ENCODE measurements at regions not wholly inside any gene's neighbourhood (a gene's known extent, or its start where the extent isn't known, plus 50 kb on each side); places are given as distances from the start of the nearest gene placed in this dataset.

DNA sequence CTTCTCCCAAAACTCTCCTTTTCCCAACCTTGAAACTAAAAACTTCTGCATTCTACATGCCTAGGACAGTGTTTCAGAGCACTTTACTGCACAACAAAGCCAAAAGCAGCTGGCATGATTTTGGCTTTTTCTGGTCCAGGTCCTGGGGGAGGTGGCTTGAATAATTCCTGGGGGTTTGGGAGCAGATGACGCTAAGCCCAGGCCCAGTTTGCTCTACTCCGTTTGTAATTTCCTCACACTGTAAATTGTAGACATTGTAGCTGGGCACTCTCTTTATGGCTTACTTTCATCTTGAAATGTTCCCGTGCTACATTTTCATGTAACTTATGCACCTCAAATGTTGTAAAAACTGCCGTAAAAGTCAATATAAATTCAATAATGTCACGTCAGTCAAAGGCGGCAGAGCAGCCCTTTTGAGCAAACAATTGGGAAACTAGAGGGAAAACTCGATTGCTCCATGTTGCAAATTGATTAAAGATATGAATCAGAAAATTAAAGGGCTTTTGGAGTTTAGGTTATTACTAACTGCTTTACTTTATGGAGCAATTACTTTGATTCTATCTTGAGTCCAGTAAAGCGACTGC lies 373.2 kb upstream of the SLC14A2 start:
- no peak for DNase-seq (ENCODE audit: low read depth, low spot score)
- H3K9me3 ChIP-seq (ENCODE audit: low read depth, low read length), result no peaks in the 10 kb centered on the region
- H3K27ac ChIP-seq, result no peak overlapping the region
- H3K9ac ChIP-seq (ENCODE audit: insufficient read length), result no peak overlapping the region
- TF ChIP-seq POLR2AphosphoS5 (IDR thresholded peaks at IDR 0.05; ENCODE audit: borderline replicate concordance, low read depth, low read length), result no peak
- no peak for TF ChIP-seq EZH2 (IDR thresholded peaks at IDR 0.05)
- no peak for TF ChIP-seq FOXP2 (optimal IDR thresholded peaks at IDR 0.05; ENCODE audit: control extremely low read depth, extremely low read length, insufficient read depth)
- no peak overlapping the region for H3K4me3 ChIP-seq
- H3K36me3 ChIP-seq (ENCODE audit: insufficient read depth, low read length), result no peaks in the 10 kb centered on the region

DNA sequence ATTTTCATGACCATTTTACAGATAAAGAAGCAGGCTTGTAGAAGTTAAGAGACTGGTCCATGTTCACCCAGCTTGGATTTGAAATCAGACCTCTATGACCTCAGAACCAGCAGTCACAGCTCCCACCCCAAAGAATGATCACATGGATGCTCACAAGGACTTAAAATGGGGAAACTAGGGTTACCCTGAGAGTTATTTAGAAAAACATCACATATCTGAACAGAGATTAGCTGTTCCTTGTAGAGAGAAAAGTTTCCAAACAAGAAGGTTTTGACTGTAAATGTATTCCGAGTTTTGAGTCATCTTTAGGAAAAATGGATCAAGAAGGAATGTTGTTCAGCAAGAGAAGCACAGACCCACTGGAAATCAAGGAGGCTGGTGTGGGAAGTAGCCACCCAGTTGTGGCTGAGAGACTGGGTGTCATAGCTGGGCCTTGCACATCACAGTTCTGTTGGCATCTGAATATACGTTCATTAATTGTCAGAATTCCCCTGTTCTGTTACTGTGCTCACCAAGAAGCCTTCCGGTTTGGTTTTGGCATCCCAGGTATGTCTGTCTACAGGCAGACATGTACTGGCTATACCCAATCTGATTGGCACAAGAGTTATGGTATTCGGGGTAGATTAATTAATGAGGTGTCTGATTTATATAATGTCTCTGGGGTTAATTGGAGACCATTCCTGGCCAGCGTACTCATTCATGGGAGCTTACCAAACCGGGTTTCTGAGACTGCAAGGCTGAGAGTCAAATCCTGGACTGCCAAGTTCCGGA lies 371.8 kb upstream of the SLC14A2 start:
- no peak for TF ChIP-seq EZH2 (IDR thresholded peaks at IDR 0.05)
- TF ChIP-seq POLR2AphosphoS5 (IDR thresholded peaks at IDR 0.05; ENCODE audit: borderline replicate concordance, low read depth, low read length), result no peak
- TF ChIP-seq FOXP2 (optimal IDR thresholded peaks at IDR 0.05; ENCODE audit: control extremely low read depth, extremely low read length, insufficient read depth), result no peak
- no peak overlapping the region for H3K4me3 ChIP-seq
- no peak for DNase-seq (ENCODE audit: low read depth, low spot score)
- no peaks in the 10 kb centered on the region for H3K9me3 ChIP-seq (ENCODE audit: low read depth, low read length)
- no peak overlapping the region for H3K27ac ChIP-seq
- no peaks in the 10 kb centered on the region for H3K36me3 ChIP-seq (ENCODE audit: insufficient read depth, low read length)
- no peak overlapping the region for H3K9ac ChIP-seq (ENCODE audit: insufficient read length)

DNA sequence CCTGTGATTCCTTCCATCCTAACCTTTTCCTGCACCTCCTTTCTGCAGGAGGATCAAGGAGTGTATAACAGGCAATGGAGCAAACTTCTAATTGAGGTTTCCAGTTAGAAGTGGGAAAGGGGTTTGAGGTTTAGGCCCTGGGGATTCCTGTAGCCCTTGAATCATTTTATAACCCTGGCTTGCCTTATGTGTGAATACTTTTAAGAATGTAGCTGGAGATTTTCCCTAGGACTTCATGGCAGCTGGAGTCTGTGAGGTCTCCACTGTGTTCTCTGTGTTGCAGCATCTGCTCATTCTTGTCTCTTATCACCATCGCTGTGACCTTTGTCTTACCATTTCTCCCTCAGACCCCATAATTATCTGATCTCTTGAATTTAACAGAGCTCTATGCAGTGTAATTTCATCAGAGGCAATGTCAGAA lies 370.2 kb upstream of the SLC14A2 start:
- Histone ChIP-seq H3K9me3 (ENCODE audit: low read depth, low read length) (no peaks in the 10 kb centered on the region), H3K9ac (ENCODE audit: insufficient read length) (no peak overlapping the region), H3K27ac (no peak overlapping the region), H3K36me3 (ENCODE audit: insufficient read depth, low read length) (no peaks in the 10 kb centered on the region), H3K4me3 (no peak overlapping the region)
- no peak for DNase-seq (ENCODE audit: low read depth, low spot score)
- TF ChIP-seq POLR2AphosphoS5 (IDR thresholded peaks at IDR 0.05; ENCODE audit: borderline replicate concordance, low read depth, low read length) (no peak), FOXP2 (optimal IDR thresholded peaks at IDR 0.05; ENCODE audit: control extremely low read depth, extremely low read length, insufficient read depth) (no peak), EZH2 (IDR thresholded peaks at IDR 0.05) (no peak)

DNA sequence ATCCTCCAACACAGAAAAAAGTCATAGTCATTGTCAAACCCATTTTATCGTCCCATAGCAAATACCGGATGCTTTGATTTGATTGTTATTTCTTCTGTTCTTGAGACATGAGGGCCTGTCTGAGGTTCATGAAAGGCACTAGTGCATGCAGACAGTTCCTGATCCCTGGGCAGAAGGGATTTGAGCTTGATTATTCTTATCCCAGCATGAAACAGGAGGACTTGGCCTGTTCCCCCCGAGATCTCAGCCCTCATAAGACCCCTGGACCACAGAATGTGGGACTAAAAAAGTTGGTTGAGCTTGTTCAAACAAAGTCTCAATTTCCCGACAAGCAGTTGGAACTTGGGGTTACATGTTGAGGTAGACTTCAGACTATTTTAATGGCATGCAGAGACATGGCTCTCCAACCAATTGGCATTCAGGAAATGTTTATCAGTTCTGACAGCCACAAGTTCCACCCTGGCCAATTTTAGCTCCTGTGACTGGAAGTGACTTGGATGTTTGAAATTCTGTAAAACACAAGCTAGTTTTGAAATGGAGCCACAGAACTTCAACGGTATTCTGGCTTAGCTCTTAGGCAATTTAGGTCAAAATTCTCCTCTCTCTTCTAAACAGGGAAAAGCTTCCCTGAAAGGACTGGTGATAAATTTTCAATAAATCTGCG lies 366.9 kb upstream of the SLC14A2 start:
- Histone ChIP-seq H3K27ac (no peak overlapping the region), H3K9me3 (ENCODE audit: low read depth, low read length) (no peaks in the 10 kb centered on the region), H3K9ac (ENCODE audit: insufficient read length) (no peak overlapping the region), H3K36me3 (ENCODE audit: insufficient read depth, low read length) (no peaks in the 10 kb centered on the region), H3K4me3 (no peak overlapping the region)
- TF ChIP-seq POLR2AphosphoS5 (IDR thresholded peaks at IDR 0.05; ENCODE audit: borderline replicate concordance, low read depth, low read length) (no peak), FOXP2 (optimal IDR thresholded peaks at IDR 0.05; ENCODE audit: control extremely low read depth, extremely low read length, insufficient read depth) (no peak), EZH2 (IDR thresholded peaks at IDR 0.05) (no peak)
- DNase-seq (ENCODE audit: low read depth, low spot score), result no peak

DNA sequence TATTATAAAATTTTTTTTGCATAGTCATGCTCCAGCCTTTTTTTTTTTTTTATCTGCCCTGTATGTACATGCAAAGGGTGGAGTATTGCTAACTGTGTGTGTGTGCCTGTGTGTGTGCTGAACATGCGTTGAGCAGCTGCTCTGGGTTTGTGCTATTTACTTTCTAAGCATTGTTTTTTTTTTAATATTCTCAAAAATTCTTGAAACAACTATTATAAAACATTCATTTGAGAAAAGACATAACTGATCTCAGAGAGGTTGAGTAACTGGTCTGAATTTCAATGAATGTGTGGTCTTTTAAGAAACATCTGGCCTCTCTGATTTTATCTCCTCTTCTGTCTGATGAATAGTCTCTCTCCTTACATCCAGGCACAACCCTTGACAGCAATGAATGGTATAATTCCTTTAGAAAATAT lies 366.0 kb upstream of the SLC14A2 start:
- Histone ChIP-seq H3K9me3 (ENCODE audit: low read depth, low read length) (no peaks in the 10 kb centered on the region), H3K27ac (no peak overlapping the region), H3K4me3 (no peak overlapping the region), H3K9ac (ENCODE audit: insufficient read length) (no peak overlapping the region), H3K36me3 (ENCODE audit: insufficient read depth, low read length) (no peaks in the 10 kb centered on the region)
- DNase-seq (ENCODE audit: low read depth, low spot score), result no peak
- TF ChIP-seq EZH2 (IDR thresholded peaks at IDR 0.05) (no peak), FOXP2 (optimal IDR thresholded peaks at IDR 0.05; ENCODE audit: control extremely low read depth, extremely low read length, insufficient read depth) (no peak), POLR2AphosphoS5 (IDR thresholded peaks at IDR 0.05; ENCODE audit: borderline replicate concordance, low read depth, low read length) (no peak)

DNA sequence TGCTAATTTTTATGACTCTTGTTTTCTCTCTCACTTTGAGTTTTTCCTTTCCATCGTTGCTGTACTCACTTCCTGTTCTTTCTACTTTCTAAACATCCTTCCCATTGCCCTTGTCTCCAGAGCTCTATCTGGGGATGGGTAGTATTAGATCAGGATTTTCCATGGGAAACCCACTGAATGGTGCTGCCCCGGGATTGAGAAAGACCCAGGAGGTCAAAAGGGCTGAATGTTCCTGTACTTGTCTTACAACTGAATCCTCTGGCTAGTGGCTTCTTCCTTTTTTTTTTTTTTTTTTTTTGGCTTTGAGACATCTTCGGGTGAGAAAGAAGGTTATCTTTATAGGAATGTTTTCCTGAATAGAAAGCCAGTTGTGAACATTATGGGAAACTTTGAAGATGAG lies 364.8 kb upstream of the SLC14A2 start:
- DNase-seq (ENCODE audit: low read depth, low spot score), result no peak
- no peaks in the 10 kb centered on the region for H3K36me3 ChIP-seq (ENCODE audit: insufficient read depth, low read length)
- TF ChIP-seq EZH2 (IDR thresholded peaks at IDR 0.05) (no peak), POLR2AphosphoS5 (IDR thresholded peaks at IDR 0.05; ENCODE audit: borderline replicate concordance, low read depth, low read length) (no peak), FOXP2 (optimal IDR thresholded peaks at IDR 0.05; ENCODE audit: control extremely low read depth, extremely low read length, insufficient read depth) (no peak)
- no peak overlapping the region for H3K9ac ChIP-seq (ENCODE audit: insufficient read length)
- H3K4me3 ChIP-seq, result no peak overlapping the region
- no peaks in the 10 kb centered on the region for H3K9me3 ChIP-seq (ENCODE audit: low read depth, low read length)
- no peak overlapping the region for H3K27ac ChIP-seq

DNA sequence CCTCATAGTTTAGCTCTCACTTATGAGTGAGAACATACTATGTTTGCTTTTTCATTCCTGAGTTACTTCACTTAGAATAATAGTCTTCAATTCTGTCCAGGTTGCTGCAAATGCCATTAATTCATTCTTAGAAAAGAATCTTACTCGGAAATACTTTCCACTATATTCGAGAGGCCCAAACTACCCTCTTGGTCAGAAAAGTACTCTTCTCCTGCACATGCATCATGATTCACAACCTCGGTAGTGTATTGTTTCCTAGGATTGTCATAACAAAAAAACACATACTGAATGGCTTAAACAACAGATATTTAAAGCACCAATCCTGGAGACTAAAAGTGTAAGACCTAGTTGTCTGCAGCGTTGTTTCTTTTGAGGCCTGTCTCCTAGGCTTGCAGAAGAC lies 364.0 kb upstream of the SLC14A2 start:
- DNase-seq (ENCODE audit: low read depth, low spot score), result no peak
- Histone ChIP-seq H3K9ac (ENCODE audit: insufficient read length) (no peak overlapping the region), H3K4me3 (no peak overlapping the region), H3K9me3 (ENCODE audit: low read depth, low read length) (no peaks in the 10 kb centered on the region), H3K36me3 (ENCODE audit: insufficient read depth, low read length) (no peaks in the 10 kb centered on the region), H3K27ac (no peak overlapping the region)
- no peak for TF ChIP-seq FOXP2 (optimal IDR thresholded peaks at IDR 0.05; ENCODE audit: control extremely low read depth, extremely low read length, insufficient read depth)
- TF ChIP-seq EZH2 (IDR thresholded peaks at IDR 0.05), result no peak
- no peak for TF ChIP-seq POLR2AphosphoS5 (IDR thresholded peaks at IDR 0.05; ENCODE audit: borderline replicate concordance, low read depth, low read length)

DNA sequence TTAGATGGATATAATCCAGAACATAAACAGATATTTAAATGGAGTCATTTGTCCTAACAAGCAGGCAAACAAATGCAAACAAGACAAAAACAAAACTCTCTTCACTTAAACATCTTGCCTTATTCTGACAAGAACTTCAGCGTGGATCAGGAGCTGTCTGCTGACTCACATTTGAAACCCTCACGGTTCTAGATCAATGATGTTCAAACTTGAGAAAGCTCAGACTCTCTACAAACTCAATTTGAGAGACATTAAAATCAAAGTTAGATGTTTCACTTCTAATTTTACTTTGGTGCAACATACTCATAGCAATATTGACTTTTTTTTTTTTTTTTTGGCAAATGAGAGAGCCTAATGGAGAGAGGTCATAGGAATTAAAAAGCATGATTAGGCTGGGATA lies 362.8 kb upstream of the SLC14A2 start:
- no peak for DNase-seq (ENCODE audit: low read depth, low spot score)
- Histone ChIP-seq H3K9me3 (ENCODE audit: low read depth, low read length) (no peaks in the 10 kb centered on the region), H3K36me3 (ENCODE audit: insufficient read depth, low read length) (no peaks in the 10 kb centered on the region), H3K4me3 (no peak overlapping the region), H3K9ac (ENCODE audit: insufficient read length) (no peak overlapping the region), H3K27ac (no peak overlapping the region)
- no peak for TF ChIP-seq FOXP2 (optimal IDR thresholded peaks at IDR 0.05; ENCODE audit: control extremely low read depth, extremely low read length, insufficient read depth)
- no peak for TF ChIP-seq POLR2AphosphoS5 (IDR thresholded peaks at IDR 0.05; ENCODE audit: borderline replicate concordance, low read depth, low read length)
- TF ChIP-seq EZH2 (IDR thresholded peaks at IDR 0.05), result no peak
